ENCODE measurements at regions not wholly inside any gene's neighbourhood (a gene's known extent, or its start where the extent isn't known, plus 50 kb on each side); places are given as distances from the start of the nearest gene placed in this dataset.
"Not testable (repeated sequence)": the region's sequence is repeated elsewhere in the genome, so short reads cannot be mapped to it uniquely, and the experiment has no call there.

GRCh38 chr9:24900179-24900578 lies 354.5 kb upstream of the IZUMO3 start:
- Histone ChIP-seq H3K4me1 (no peaks in the 10 kb centered on the region), H3K4me2 (ENCODE audit: low read length) (no peak overlapping the region), H3K4me3 (ENCODE audit: low read depth, low read length) (no peak overlapping the region), H3K79me2 (no peaks in the 10 kb centered on the region), H3K9me3 (ENCODE audit: control insufficient read depth, low read length) (no peaks in the 10 kb centered on the region), H3K36me3 (ENCODE audit: control insufficient read depth, insufficient read depth, low read length) (no peaks in the 10 kb centered on the region), H3K9ac (no peak overlapping the region), H2AFZ (no peak overlapping the region), H3K27ac (no peak overlapping the region), H3K27me3 (ENCODE audit: control insufficient read depth, insufficient read depth, low read length) (no peaks in the 10 kb centered on the region)
- TF ChIP-seq CTCF (IDR thresholded peaks at IDR 0.05): no peak

- Histone ChIP-seq H3K27me3 (ENCODE audit: control insufficient read depth, insufficient read depth, low read length) (no peaks in the 10 kb centered on the region), H3K27ac (no peak overlapping the region), H3K36me3 (ENCODE audit: control insufficient read depth, insufficient read depth, low read length) (no peaks in the 10 kb centered on the region), H3K4me1 (no peaks in the 10 kb centered on the region), H3K4me2 (ENCODE audit: low read length) (no peak overlapping the region), H3K4me3 (ENCODE audit: low read depth, low read length) (no peak overlapping the region), H3K79me2 (no peaks in the 10 kb centered on the region), H3K9ac (no peak overlapping the region), H2AFZ (no peak overlapping the region), H3K9me3 (ENCODE audit: control insufficient read depth, low read length) (no peaks in the 10 kb centered on the region)
- TF ChIP-seq CTCF (IDR thresholded peaks at IDR 0.05): no peak
These were observed 353.8 kb upstream of the IZUMO3 start for GRCh38 chr9:24899463-24899862.

GRCh38 chr9:24897826-24898225 lies 352.1 kb upstream of the IZUMO3 start:
- Histone ChIP-seq H3K79me2 (no peaks in the 10 kb centered on the region), H3K27ac (no peak overlapping the region), H3K27me3 (ENCODE audit: control insufficient read depth, insufficient read depth, low read length) (no peaks in the 10 kb centered on the region), H3K9ac (no peak overlapping the region), H3K4me2 (ENCODE audit: low read length) (no peak overlapping the region), H3K36me3 (ENCODE audit: control insufficient read depth, insufficient read depth, low read length) (no peaks in the 10 kb centered on the region), H3K4me3 (ENCODE audit: low read depth, low read length) (no peak overlapping the region), H3K9me3 (ENCODE audit: control insufficient read depth, low read length) (no peaks in the 10 kb centered on the region), H2AFZ (no peak overlapping the region), H3K4me1 (no peaks in the 10 kb centered on the region)
- TF ChIP-seq CTCF (IDR thresholded peaks at IDR 0.05): no peak

- H3K27ac ChIP-seq: no peak overlapping the region
- H3K4me1 ChIP-seq: no peaks in the 10 kb centered on the region
- no peak overlapping the region for H3K9ac ChIP-seq
- no peaks in the 10 kb centered on the region for H3K27me3 ChIP-seq (ENCODE audit: control insufficient read depth, insufficient read depth, low read length)
- no peaks in the 10 kb centered on the region for H3K79me2 ChIP-seq
- H3K4me2 ChIP-seq (ENCODE audit: low read length): no peak overlapping the region
- no peak for TF ChIP-seq CTCF (IDR thresholded peaks at IDR 0.05)
- H3K4me3 ChIP-seq (ENCODE audit: low read depth, low read length): no peak overlapping the region
- H3K36me3 ChIP-seq (ENCODE audit: control insufficient read depth, insufficient read depth, low read length): no peaks in the 10 kb centered on the region
- H3K9me3 ChIP-seq (ENCODE audit: control insufficient read depth, low read length): no peaks in the 10 kb centered on the region
- H2AFZ ChIP-seq: no peak overlapping the region
These were observed 335.7 kb upstream of the IZUMO3 start for GRCh38 chr9:24881361-24881760.

GRCh38 chr9:24879591-24879990 lies 333.9 kb upstream of the IZUMO3 start:
- no peak overlapping the region for H3K9ac ChIP-seq
- no peaks in the 10 kb centered on the region for H3K79me2 ChIP-seq
- H3K36me3 ChIP-seq (ENCODE audit: control insufficient read depth, insufficient read depth, low read length): no peaks in the 10 kb centered on the region
- H3K4me1 ChIP-seq: no peaks in the 10 kb centered on the region
- TF ChIP-seq CTCF (IDR thresholded peaks at IDR 0.05): no peak
- no peak overlapping the region for H3K4me2 ChIP-seq (ENCODE audit: low read length)
- no peak overlapping the region for H3K27ac ChIP-seq
- H3K4me3 ChIP-seq (ENCODE audit: low read depth, low read length): no peak overlapping the region
- H2AFZ ChIP-seq: no peak overlapping the region
- no peaks in the 10 kb centered on the region for H3K27me3 ChIP-seq (ENCODE audit: control insufficient read depth, insufficient read depth, low read length)
- H3K9me3 ChIP-seq (ENCODE audit: control insufficient read depth, low read length): no peaks in the 10 kb centered on the region

- H3K4me1 ChIP-seq; H3K79me2 ChIP-seq; H3K4me3 ChIP-seq (ENCODE audit: low read depth, low read length); H3K9me3 ChIP-seq (ENCODE audit: control insufficient read depth, low read length); H3K36me3 ChIP-seq (ENCODE audit: control insufficient read depth, insufficient read depth, low read length); H2AFZ ChIP-seq; H3K27me3 ChIP-seq (ENCODE audit: control insufficient read depth, insufficient read depth, low read length); H3K4me2 ChIP-seq (ENCODE audit: low read length); H3K9ac ChIP-seq; H3K27ac ChIP-seq: not testable (repeated sequence)
These were observed 310.9 kb upstream of the IZUMO3 start for GRCh38 chr9:24856601-24857000.
